Activated CD4-positive, alpha-beta T cell treated with anti-CD3 and anti-CD28 coated beads, Interleukin-2, Interleukin-6, amounts not matched to agents 100 ng/mL and 50 ng/mL, durations not matched to agents 16 hours and 8 hours (primary cell): ENCODE measurements at regions not wholly inside any gene's neighbourhood (a gene's known extent, or its start where the extent isn't known, plus 50 kb on each side); places are given as distances from the start of the nearest gene placed in this dataset.
A peak's percentile ranks its signal among the peaks of the same experiment; 100 is the strongest.

Source experiments
- DNase-seq: peaks from one replicate; pipeline ENCODE4 v3.0.0-alpha.2; 2020

DNA sequence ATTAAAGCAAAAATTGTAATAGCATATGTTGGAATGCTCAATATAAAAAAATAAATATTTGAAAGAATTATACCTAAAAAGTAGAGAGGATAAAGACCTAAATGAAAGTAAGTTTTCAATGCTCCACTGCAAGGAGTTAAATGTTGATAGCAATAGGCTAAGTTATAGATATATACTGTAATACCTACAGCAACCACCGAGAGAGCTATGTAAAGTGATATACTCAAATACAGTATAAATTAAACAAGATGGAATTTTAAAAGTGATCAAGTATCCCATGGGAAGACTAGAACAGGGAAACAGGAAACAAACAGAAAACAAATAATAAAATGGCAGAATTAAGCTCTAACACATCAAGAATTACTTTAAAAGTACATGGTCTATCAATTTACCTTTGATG is 73.9 kb downstream of the CASP3 start:
- no peak for DNase-seq

- no peak for DNase-seq
Observed at GRCh38 chr4:184574861-184575260, 74.4 kb downstream of the CASP3 start.

GRCh38 chr4:184573701-184574100 is 75.5 kb downstream of the CASP3 start:
- peak; percentile 41 for DNase-seq

DNA sequence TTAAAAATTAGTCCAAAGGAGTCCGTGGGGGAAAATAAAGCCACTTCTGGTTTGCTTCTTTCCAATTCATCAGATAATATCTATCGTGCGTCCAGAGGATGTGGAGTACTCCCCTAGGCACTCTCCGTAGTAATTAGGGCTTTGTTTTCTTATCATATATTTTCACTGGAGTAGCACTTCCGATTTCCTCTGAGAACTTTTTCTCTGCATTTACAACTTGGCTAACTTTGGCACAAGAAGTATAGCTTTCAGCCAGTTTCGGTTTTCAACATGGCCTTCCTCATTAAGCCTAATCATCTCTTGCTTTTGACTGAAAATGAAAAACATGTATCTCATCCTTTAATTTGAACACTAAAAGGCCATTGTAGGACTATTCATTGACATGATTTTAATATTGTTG is 80.5 kb downstream of the CASP3 start:
- no peak for DNase-seq

DNA sequence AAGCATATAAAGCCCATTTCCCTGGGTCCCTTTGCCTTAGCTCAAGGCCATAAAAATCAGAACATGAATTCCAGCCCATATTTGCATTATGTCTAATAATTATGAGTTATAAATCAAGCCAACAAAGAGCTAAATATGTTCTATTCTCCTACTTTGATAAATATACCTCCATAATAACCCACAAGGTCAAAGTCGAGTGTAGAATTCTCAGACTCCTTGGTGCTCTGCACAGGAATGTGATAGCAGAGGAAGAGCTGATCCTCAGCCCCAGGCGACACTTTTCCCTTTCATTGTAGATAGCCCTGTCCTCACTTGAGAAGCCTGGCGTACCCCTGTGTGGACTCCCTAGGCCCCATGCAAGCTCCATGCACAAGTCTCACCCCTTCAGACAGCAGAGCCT is 85.6 kb downstream of the CASP3 start:
- DNase-seq, result no peak

GRCh38 chr4:184558996-184559395 is 84.6 kb upstream of the IRF2 start:
- no peak for DNase-seq

- DNase-seq, result no peak
Observed at GRCh38 chr4:184553891-184554290, 79.5 kb upstream of the IRF2 start.

DNA sequence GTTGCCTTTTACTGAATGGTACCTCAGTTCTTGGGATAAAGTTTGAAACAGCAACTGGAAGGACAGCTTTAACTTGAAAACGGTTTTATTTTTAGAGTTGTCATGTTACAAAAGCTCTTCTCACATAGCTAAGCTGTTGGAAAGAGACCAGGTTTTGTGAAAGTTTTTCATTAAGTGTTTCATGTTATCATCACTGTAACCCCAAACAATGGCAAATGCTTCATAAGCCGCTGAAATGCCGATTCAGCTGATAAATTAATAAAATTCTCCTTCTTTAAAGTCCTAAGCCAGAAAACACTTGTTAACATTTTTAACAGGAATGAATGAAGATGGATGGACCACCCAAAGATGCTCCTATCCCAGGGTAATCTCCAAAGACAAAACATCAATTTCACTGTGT is 76.1 kb upstream of the IRF2 start:
- no peak for DNase-seq

GRCh38 chr4:184548648-184549341 is 74.4 kb upstream of the IRF2 start:
- DNase-seq, result no peak

GRCh38 chr4:184548316-184548647 is 73.9 kb upstream of the IRF2 start:
- no peak for DNase-seq

DNA sequence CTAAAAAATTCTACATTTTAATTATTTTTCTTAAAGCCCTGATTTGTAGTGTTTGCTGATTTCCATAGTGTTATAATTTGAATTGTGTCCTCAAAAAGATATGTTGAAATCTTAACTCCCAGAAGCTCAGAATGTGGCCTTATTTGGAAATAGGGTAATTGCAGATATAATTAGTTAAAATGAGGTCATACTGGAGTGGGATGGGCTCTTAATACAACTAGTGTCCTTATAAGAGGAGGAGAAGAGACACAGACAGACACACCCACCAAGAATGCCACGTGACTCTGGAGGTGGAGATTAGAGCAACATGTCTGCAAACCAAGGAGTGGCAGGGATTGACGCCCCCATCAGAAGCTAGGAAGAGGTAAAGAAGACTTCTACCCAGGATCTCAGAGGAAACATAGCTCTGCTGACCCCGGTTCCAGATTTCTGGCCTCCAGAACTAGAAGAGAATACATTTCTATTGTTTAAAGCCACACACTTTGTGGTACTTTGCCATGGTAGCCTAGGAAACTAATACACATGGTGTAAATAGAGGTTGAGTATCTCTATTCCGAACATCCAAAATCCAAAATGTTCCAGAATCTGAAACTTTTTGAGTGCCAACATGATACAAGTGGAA is 70.5 kb upstream of the IRF2 start:
- DNase-seq, result no peak

DNA sequence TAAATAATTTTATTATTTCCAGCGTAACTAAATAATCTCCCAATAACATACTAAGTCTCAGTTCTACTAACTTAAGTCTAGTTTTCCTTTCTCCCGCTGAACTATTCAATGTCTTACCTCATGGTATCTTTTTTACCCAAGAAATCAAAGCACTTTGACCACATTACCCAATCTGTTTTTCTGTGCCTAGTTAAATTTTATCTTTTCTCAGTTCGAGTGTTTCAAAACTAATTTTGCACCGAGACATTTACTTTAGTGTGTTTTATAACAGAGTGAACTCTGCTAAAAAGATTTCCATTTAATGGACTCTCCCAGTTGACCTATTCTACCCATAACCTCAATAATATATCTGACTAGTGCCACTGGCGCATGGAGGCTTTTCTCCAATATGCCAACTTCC is 67.6 kb upstream of the IRF2 start:
- DNase-seq, result no peak

GRCh38 chr4:184540307-184540706 is 66.0 kb upstream of the IRF2 start:
- no peak for DNase-seq

GRCh38 chr4:184538023-184538599 is 63.8 kb upstream of the IRF2 start:
- DNase-seq, result peak; percentile 84

DNA sequence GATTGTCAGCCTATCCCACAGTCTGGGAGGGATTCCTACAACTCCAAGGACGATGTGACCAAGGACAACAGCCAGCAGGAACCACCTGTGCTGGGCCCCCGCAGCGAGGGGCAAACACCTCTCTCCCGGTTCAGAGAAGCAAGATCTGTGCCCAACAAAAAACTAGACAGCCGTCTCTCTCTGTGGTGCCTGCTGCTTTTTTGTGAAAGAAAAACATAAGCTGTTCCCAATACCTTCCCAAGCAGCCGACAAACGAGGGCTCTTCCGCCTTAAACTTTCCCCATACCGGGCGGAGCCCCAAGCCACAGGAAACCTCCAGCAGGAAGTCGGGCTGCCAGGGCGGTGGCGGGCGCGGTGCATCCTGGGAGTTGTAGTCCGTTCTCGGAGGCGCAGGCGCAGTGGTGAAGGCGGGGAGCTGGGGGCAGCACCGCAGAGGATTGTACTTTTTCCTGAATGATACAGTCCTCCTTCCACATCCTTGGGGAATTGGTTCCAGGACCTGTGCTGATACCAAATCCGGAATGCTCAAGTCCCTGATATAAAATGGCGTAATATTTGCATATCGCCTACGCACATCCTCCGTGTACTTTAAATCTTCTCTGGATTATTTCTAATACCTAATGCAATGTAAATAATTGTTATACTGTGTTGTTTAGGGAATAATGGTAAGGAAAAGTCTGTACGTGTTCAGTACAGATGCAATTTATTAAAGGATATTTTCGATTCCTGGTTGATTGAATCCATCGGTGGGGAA is 63.1 kb upstream of the IRF2 start:
- DNase-seq, result peak; percentile 96

GRCh38 chr4:184536881-184537248 is 62.5 kb upstream of the IRF2 start:
- DNase-seq, result no peak

GRCh38 chr4:184536065-184536880 is 61.9 kb upstream of the IRF2 start:
- DNase-seq, result no peak

GRCh38 chr4:184534511-184535391 is 60.4 kb upstream of the IRF2 start:
- peak; percentile 79 for DNase-seq

DNA sequence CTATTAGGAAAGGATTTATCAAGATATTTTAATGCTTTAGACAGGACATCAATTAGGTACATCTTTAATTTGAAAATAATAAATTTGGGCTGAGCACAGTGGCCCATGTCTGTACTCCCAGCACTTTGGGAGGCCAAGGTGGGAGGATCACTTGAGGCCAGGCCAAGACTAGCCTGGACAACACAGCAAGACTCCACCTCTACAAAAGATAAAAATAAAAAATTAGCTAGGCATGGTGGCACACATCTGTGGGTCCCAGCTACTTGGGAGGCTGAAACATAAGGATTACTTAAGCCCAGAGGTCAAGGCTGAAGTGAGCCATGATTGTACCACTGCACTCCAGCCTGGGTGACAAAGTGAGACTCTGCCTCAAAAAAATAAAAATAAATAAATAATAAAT is 59.6 kb upstream of the IRF2 start:
- DNase-seq, result no peak

DNA sequence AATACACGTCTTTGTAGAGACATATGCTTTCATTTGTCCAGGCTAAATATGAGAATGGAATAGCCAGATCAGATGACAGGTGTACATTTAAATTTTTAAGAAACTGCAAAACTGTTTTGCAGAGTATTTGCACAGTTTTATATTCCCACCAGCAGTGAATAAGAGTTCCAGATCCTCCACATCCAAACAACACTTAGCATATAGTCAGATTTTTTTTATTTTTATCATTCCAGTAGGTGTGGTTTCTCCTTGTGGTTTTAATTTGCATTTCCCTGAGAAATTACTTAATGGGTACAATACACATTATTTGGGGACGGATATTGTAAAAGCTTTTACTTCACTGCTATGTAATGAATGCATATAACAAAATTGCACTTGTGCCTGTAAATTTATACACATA is 56.7 kb upstream of the IRF2 start:
- no peak for DNase-seq

DNA sequence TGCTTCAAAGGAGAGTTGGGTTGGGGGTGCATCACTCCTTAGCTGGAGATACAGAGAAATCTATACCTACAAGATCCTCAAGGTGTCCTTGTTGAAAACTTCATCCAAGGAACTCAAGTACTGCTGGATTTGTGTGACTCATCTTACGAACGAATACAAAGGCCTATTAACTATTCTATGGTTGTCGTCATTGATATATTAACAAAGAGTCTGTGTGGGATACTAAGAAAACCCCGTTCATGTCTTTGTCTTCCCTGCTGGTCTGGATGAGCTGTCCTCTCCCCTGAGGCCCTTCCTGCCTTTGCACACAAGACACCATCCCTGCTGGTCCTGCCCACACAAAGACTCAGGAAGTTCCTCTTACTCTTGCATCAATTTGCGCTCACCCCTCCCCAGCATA is 54.9 kb upstream of the IRF2 start:
- DNase-seq, result no peak

- no peak for DNase-seq
Observed at GRCh38 chr4:184528713-184529112, 54.4 kb upstream of the IRF2 start.
